HG03103 (cell line): ENCODE measurements at regions not wholly inside any gene's neighbourhood (a gene's known extent, or its start where the extent isn't known, plus 50 kb on each side); places are given as distances from the start of the nearest gene placed in this dataset.
"Not testable (repeated sequence)": the region's sequence is repeated elsewhere in the genome, so short reads cannot be mapped to it uniquely, and the experiment has no call there.

Experiments
- ATAC-seq: cut with Tn5 transposase; IDR thresholded peaks from one replicate; pipeline ENCODE4 v1.9.1; 2021; ENCODE audit warnings: low read depth; ENCODE audit not compliant: unreplicated experiment

GRCh38 chr1:102365071-102365470 lies 368.3 kb upstream of the OLFM3 start:
- no peak for ATAC-seq

- ATAC-seq: no peak
These were observed 339.9 kb upstream of the OLFM3 start for GRCh38 chr1:102336602-102337001.

GRCh38 chr1:102318104-102318806 lies 321.5 kb upstream of the OLFM3 start:
- ATAC-seq: no peak

- ATAC-seq: no peak
These were observed 318.4 kb upstream of the OLFM3 start for GRCh38 chr1:102315096-102315495.

- no peak for ATAC-seq
These were observed 299.4 kb upstream of the OLFM3 start for GRCh38 chr1:102296116-102296515.

GRCh38 chr1:102282955-102283354 lies 286.2 kb upstream of the OLFM3 start:
- ATAC-seq: no peak

- ATAC-seq: no peak
These were observed 266.3 kb upstream of the OLFM3 start for GRCh38 chr1:102262994-102263393.

- ATAC-seq: no peak
These were observed 256.2 kb upstream of the OLFM3 start for GRCh38 chr1:102252731-102253505.

GRCh38 chr1:102241431-102242338 lies 245.0 kb upstream of the OLFM3 start:
- ATAC-seq: peak; percentile 81

- ATAC-seq: no peak
These were observed 242.5 kb upstream of the OLFM3 start for GRCh38 chr1:102239247-102239646.

- ATAC-seq: no peak
These were observed 238.1 kb upstream of the OLFM3 start for GRCh38 chr1:102234753-102235359.

GRCh38 chr1:102219463-102219862 lies 222.7 kb upstream of the OLFM3 start:
- ATAC-seq: no peak

- not testable (repeated sequence) for ATAC-seq
These were observed 214.2 kb upstream of the OLFM3 start for GRCh38 chr1:102210891-102211290.

- peak; percentile 73 for ATAC-seq
These were observed 195.0 kb upstream of the OLFM3 start for GRCh38 chr1:102191723-102192122.

GRCh38 chr1:102190429-102190828 lies 193.7 kb upstream of the OLFM3 start:
- ATAC-seq: no peak

- no peak for ATAC-seq
These were observed 189.8 kb upstream of the OLFM3 start for GRCh38 chr1:102186536-102186935.

- ATAC-seq: no peak
These were observed 188.5 kb upstream of the OLFM3 start for GRCh38 chr1:102185260-102185659.

- ATAC-seq: no peak
These were observed 187.8 kb upstream of the OLFM3 start for GRCh38 chr1:102184477-102184876.

- ATAC-seq: no peak
These were observed 187.0 kb upstream of the OLFM3 start for GRCh38 chr1:102183711-102184110.

GRCh38 chr1:102182603-102183260 lies 186.0 kb upstream of the OLFM3 start:
- no peak for ATAC-seq
